PFSK-1 (cell line): ENCODE measurements at regions not wholly inside any gene's neighbourhood (a gene's known extent, or its start where the extent isn't known, plus 50 kb on each side); places are given as distances from the start of the nearest gene placed in this dataset.

ENCODE experiments used
- FOXP2 ChIP-seq: optimal IDR thresholded peaks from 2 replicates; pipeline ENCODE3; 2011; ENCODE audit warnings: borderline replicate concordance, control low read depth, inconsistent platforms; ENCODE audit not compliant: insufficient read depth; ENCODE audit errors: extremely low read length, extremely low read depth
- POLR2AphosphoS5 ChIP-seq: IDR thresholded peaks from 2 replicates; pipeline ENCODE4 v1.6.1; 2012; ENCODE audit warnings: low read depth, mild to moderate bottlenecking, control low read depth, low read length, moderate library complexity
- TAF1 ChIP-seq: IDR thresholded peaks from 2 replicates; pipeline ENCODE4 v1.6.1; 2012; ENCODE audit warnings: low read length, control low read depth, borderline replicate concordance; ENCODE audit not compliant: insufficient read depth
- TF ChIP-seq, protein P1 (sequence below), 2 experiments: IDR thresholded peaks; 2 replicates each; pipeline versions ENCODE4 v1.6.1 to v1.8.0; 2011 to 2012; ENCODE audit warnings: low read depth in 2 of 2, low read length in 2 of 2, control low read depth in 1 of 2, inconsistent platforms in 1 of 2, mild to moderate bottlenecking in 1 of 2, moderate library complexity in 1 of 2; ENCODE audit not compliant: insufficient read depth in 1 of 2

DNA sequence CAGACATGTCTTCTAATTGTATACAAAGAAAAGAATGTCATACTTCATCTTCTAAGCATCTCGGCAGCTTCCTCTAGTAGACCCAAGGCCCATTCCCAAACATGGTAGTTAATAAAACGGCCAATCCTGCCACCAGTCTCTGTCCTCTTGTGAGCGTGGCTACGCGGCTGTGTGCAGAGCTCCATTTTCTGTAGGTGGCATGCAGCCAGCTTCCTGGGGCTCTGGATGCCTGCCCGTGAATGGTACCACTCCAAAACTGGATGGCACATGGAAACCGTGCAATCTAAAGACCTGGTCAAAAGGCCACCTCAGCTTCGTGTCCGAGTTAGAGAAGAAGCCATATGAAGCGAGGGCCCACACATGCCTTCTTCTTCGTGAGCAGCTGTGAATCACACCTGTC lies 110.7 kb downstream of the SIPA1L2 start:
- no peak for TF ChIP-seq POLR2AphosphoS5
- TF ChIP-seq, protein P1, sequence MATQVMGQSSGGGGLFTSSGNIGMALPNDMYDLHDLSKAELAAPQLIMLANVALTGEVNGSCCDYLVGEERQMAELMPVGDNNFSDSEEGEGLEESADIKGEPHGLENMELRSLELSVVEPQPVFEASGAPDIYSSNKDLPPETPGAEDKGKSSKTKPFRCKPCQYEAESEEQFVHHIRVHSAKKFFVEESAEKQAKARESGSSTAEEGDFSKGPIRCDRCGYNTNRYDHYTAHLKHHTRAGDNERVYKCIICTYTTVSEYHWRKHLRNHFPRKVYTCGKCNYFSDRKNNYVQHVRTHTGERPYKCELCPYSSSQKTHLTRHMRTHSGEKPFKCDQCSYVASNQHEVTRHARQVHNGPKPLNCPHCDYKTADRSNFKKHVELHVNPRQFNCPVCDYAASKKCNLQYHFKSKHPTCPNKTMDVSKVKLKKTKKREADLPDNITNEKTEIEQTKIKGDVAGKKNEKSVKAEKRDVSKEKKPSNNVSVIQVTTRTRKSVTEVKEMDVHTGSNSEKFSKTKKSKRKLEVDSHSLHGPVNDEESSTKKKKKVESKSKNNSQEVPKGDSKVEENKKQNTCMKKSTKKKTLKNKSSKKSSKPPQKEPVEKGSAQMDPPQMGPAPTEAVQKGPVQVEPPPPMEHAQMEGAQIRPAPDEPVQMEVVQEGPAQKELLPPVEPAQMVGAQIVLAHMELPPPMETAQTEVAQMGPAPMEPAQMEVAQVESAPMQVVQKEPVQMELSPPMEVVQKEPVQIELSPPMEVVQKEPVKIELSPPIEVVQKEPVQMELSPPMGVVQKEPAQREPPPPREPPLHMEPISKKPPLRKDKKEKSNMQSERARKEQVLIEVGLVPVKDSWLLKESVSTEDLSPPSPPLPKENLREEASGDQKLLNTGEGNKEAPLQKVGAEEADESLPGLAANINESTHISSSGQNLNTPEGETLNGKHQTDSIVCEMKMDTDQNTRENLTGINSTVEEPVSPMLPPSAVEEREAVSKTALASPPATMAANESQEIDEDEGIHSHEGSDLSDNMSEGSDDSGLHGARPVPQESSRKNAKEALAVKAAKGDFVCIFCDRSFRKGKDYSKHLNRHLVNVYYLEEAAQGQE (IDR thresholded peaks at IDR 0.05; ENCODE audit: insufficient read depth in 1 of 2, low read depth in 2 of 2, low read length in 2 of 2), result no peak
- TF ChIP-seq TAF1, result no peak
- TF ChIP-seq FOXP2, result no peak
